Coronary artery (tissue), 2 donors: ENCODE measurements at regions not wholly inside any gene's neighbourhood (a gene's known extent, or its start where the extent isn't known, plus 50 kb on each side); places are given as distances from the start of the nearest gene placed in this dataset.

Experiments used
- DNase-seq: peaks from one replicate; pipeline ENCODE4 v3.0.0-alpha.2; 2017; ENCODE audit warnings: low spot score
- H3K27ac ChIP-seq, 2 donors: fragments of 200-600 bp; sonication (generic); one replicate each; pipeline ENCODE4 v1.5.1; 2016 to 2019
- H3K4me3 ChIP-seq: fragments of 200-600 bp; sonication (generic); 2 replicates; pipeline ENCODE4 v1.5.1; 2016; ENCODE audit warnings: mild to moderate bottlenecking, moderate library complexity
- CTCF ChIP-seq: fragments of 200-600 bp; sonication (generic); IDR thresholded peaks from one replicate; pipeline ENCODE4 v1.5.1; 2019; ENCODE audit warnings: antibody characterized with exemption

- no peak for DNase-seq
- Histone ChIP-seq H3K27ac (no peak overlapping the region), H3K4me3 (no peak overlapping the region)
- no peak for TF ChIP-seq CTCF
Measured at GRCh38 chr10:33893506-33893905, 559.0 kb upstream of the NRP1 start.

GRCh38 chr10:33889371-33889770, 554.9 kb upstream of the NRP1 start:
- H3K27ac ChIP-seq: no peak overlapping the region
- DNase-seq: no peak
- no peak for TF ChIP-seq CTCF
- H3K4me3 ChIP-seq: no peak overlapping the region

GRCh38 chr10:33887188-33887587, 552.7 kb upstream of the NRP1 start:
- H3K27ac ChIP-seq: no peak overlapping the region
- no peak for TF ChIP-seq CTCF
- no peak overlapping the region for H3K4me3 ChIP-seq
- DNase-seq: no peak

GRCh38 chr10:33886299-33886698, 551.8 kb upstream of the NRP1 start:
- DNase-seq: no peak
- Histone ChIP-seq H3K27ac (no peak overlapping the region), H3K4me3 (no peak overlapping the region)
- no peak for TF ChIP-seq CTCF

GRCh38 chr10:33884604-33885003, 550.1 kb upstream of the NRP1 start:
- DNase-seq: no peak
- no peak overlapping the region for H3K4me3 ChIP-seq
- H3K27ac ChIP-seq: no peak overlapping the region
- no peak for TF ChIP-seq CTCF

GRCh38 chr10:33883881-33884280, 549.4 kb upstream of the NRP1 start:
- no peak for DNase-seq
- H3K4me3 ChIP-seq: no peak overlapping the region
- H3K27ac ChIP-seq: no peak overlapping the region
- no peak for TF ChIP-seq CTCF

GRCh38 chr10:33882996-33883395, 548.5 kb upstream of the NRP1 start:
- no peak for TF ChIP-seq CTCF
- no peak overlapping the region for H3K27ac ChIP-seq
- DNase-seq: no peak
- H3K4me3 ChIP-seq: no peak overlapping the region
